DOHH2 (cell line): ENCODE measurements at regions not wholly inside any gene's neighbourhood (a gene's known extent, or its start where the extent isn't known, plus 50 kb on each side); places are given as distances from the start of the nearest gene placed in this dataset.

Experiments
- H3F3A ChIP-seq: fragments of 200-600 bp; sonication (generic), shearing (Covaris generic); 2 replicates; pipeline ENCODE4 v1.6.0; 2016; ENCODE audit warnings: antibody characterized with exemption, mild to moderate bottlenecking; ENCODE audit not compliant: control insufficient read depth, insufficient read depth
- H3K27ac ChIP-seq: fragments of 200-600 bp; sonication (generic); 2 replicates; pipeline ENCODE4 v1.5.1; 2014; ENCODE audit warnings: low read depth, mild to moderate bottlenecking, low read length, moderate library complexity
- H3K27me3 ChIP-seq: fragments of 200-600 bp; sonication (generic); 2 replicates; pipeline ENCODE4 v1.6.1; 2014; ENCODE audit warnings: mild to moderate bottlenecking, low read length, mixed read lengths; ENCODE audit not compliant: control insufficient read depth
- H3K36me3 ChIP-seq: fragments of 200-600 bp; sonication (generic); 2 replicates; pipeline ENCODE4 v1.6.1; 2014; ENCODE audit warnings: mild to moderate bottlenecking, low read length, moderate library complexity, mixed read lengths; ENCODE audit not compliant: control insufficient read depth
- H3K4me1 ChIP-seq: fragments of 200-600 bp; sonication (generic); 2 replicates; pipeline ENCODE4 v1.6.1; 2014; ENCODE audit warnings: mild to moderate bottlenecking, low read length, mixed read lengths; ENCODE audit not compliant: control insufficient read depth
- H3K4me2 ChIP-seq: fragments of 200-600 bp; sonication (generic); 2 replicates; pipeline ENCODE4 v1.6.0; 2014; ENCODE audit warnings: mild to moderate bottlenecking, low read length, moderate library complexity
- H3K4me3 ChIP-seq: fragments of 200-600 bp; sonication (generic); 2 replicates; pipeline ENCODE4 v1.5.1; 2014; ENCODE audit warnings: mild to moderate bottlenecking, low read length, mixed read lengths
- H3K79me2 ChIP-seq: fragments of 200-600 bp; sonication (generic); 2 replicates; pipeline ENCODE4 v1.6.1; 2014; ENCODE audit warnings: mild to moderate bottlenecking, low read length, mixed read lengths; ENCODE audit not compliant: control insufficient read depth
- H3K9me2 ChIP-seq: fragments of 200-600 bp; sonication (generic); replicated peaks from 2 replicates; pipeline ENCODE4 v1.6.1; 2014; ENCODE audit warnings: mild to moderate bottlenecking, low read length, mixed read lengths; ENCODE audit not compliant: control insufficient read depth
- H3K9me3 ChIP-seq: fragments of 200-600 bp; sonication (generic); 2 replicates; pipeline ENCODE4 v1.6.1; 2014; ENCODE audit warnings: antibody characterized with exemption, low read length, mixed read lengths; ENCODE audit not compliant: control insufficient read depth, insufficient read depth
- H4K20me1 ChIP-seq: fragments of 200-600 bp; sonication (generic); 2 replicates; pipeline ENCODE4 v1.6.0; 2014; ENCODE audit warnings: low read depth, mild to moderate bottlenecking, antibody characterized with exemption, low read length, moderate library complexity; ENCODE audit not compliant: control insufficient read depth, insufficient read depth
- CTCF ChIP-seq: fragments of 200-600 bp; sonication (generic); IDR thresholded peaks from one replicate; pipeline ENCODE4 v1.5.1; 2014; ENCODE audit warnings: antibody characterized with exemption, mild to moderate bottlenecking, low read depth, low read length; ENCODE audit not compliant: poor library complexity, severe bottlenecking
- EZH2phosphoT487 ChIP-seq: fragments of 200-600 bp; sonication (generic); IDR thresholded peaks from 2 replicates; pipeline ENCODE4 v1.6.1; 2017; ENCODE audit warnings: borderline replicate concordance, mild to moderate bottlenecking, antibody characterized with exemption, low read length, moderate library complexity, mixed read lengths

- no peaks in the 10 kb centered on the region for H3K9me3 ChIP-seq
- no peak overlapping the region for H3K27ac ChIP-seq
- H3K79me2 ChIP-seq = no peaks in the 10 kb centered on the region
- no peaks in the 10 kb centered on the region for H3K4me1 ChIP-seq
- H3K36me3 ChIP-seq = no peaks in the 10 kb centered on the region
- H3K4me3 ChIP-seq = no peak overlapping the region
- no peaks in the 10 kb centered on the region for H3K9me2 ChIP-seq
- peaks cover 10% of the 10 kb centered on the region for H3K27me3 ChIP-seq
- H3F3A ChIP-seq = no peaks in the 10 kb centered on the region
- H3K4me2 ChIP-seq = no peak overlapping the region
- no peak for TF ChIP-seq CTCF
- no peak for TF ChIP-seq EZH2phosphoT487
- no peaks in the 10 kb centered on the region for H4K20me1 ChIP-seq
These were observed 207.1 kb downstream of the ACKR3 start for GRCh38 chr2:236776695-236777251.

- Histone ChIP-seq H3K79me2 (no peaks in the 10 kb centered on the region), H3K4me3 (no peak overlapping the region), H3K27me3 (peaks cover 10% of the 10 kb centered on the region), H3K36me3 (no peaks in the 10 kb centered on the region), H3F3A (no peaks in the 10 kb centered on the region), H3K4me2 (no peak overlapping the region), H4K20me1 (no peaks in the 10 kb centered on the region), H3K9me2 (no peaks in the 10 kb centered on the region), H3K9me3 (no peaks in the 10 kb centered on the region), H3K27ac (no peak overlapping the region), H3K4me1 (no peaks in the 10 kb centered on the region)
- no peak for TF ChIP-seq CTCF
- TF ChIP-seq EZH2phosphoT487 = no peak
These were observed 207.8 kb downstream of the ACKR3 start for GRCh38 chr2:236777408-236777807.

- no peak for TF ChIP-seq EZH2phosphoT487
- TF ChIP-seq CTCF = no peak
- Histone ChIP-seq H3K36me3 (no peaks in the 10 kb centered on the region), H3K4me1 (no peaks in the 10 kb centered on the region), H3K4me3 (no peak overlapping the region), H3K79me2 (no peaks in the 10 kb centered on the region), H4K20me1 (no peaks in the 10 kb centered on the region), H3K9me2 (no peaks in the 10 kb centered on the region), H3K4me2 (no peak overlapping the region), H3K9me3 (no peaks in the 10 kb centered on the region), H3K27ac (no peak overlapping the region), H3F3A (no peaks in the 10 kb centered on the region), H3K27me3 (no peaks in the 10 kb centered on the region; the same call in 1 of the 2 replicates)
These were observed 212.6 kb downstream of the ACKR3 start for GRCh38 chr2:236781933-236782816.
